GM08714 (cell line): ENCODE measurements at regions not wholly inside any gene's neighbourhood (a gene's known extent, or its start where the extent isn't known, plus 50 kb on each side); places are given as distances from the start of the nearest gene placed in this dataset.

Experiments used
- H3K4me3 ChIP-seq: fragments of 200-500 bp; sonication (Bioruptor generic); 2 replicates; pipeline ENCODE4 v1.5.1; 2014; ENCODE audit warnings: mild to moderate bottlenecking, low read length, inconsistent platforms
- ZNF274 ChIP-seq: IDR thresholded peaks from 2 replicates; pipeline ENCODE4 v1.6.1; 2012; ENCODE audit warnings: mild to moderate bottlenecking, low read depth, low read length

- no peak overlapping the region for H3K4me3 ChIP-seq
- no peak for TF ChIP-seq ZNF274
These were observed 140.7 kb upstream of the ARPP21 start for GRCh38 chr3:35498506-35499210.

GRCh38 chr3:35500641-35501350, 138.5 kb upstream of the ARPP21 start:
- H3K4me3 ChIP-seq, result no peak overlapping the region
- no peak for TF ChIP-seq ZNF274

- H3K4me3 ChIP-seq, result no peak overlapping the region
- TF ChIP-seq ZNF274, result no peak
These were observed 136.6 kb upstream of the ARPP21 start for GRCh38 chr3:35502699-35503098.

GRCh38 chr3:35505181-35505580, 134.1 kb upstream of the ARPP21 start:
- no peak for TF ChIP-seq ZNF274
- no peak overlapping the region for H3K4me3 ChIP-seq

- no peak for TF ChIP-seq ZNF274
- H3K4me3 ChIP-seq, result no peak overlapping the region
These were observed 133.6 kb upstream of the ARPP21 start for GRCh38 chr3:35505772-35506171.

GRCh38 chr3:35519936-35520335, 119.4 kb upstream of the ARPP21 start:
- no peak overlapping the region for H3K4me3 ChIP-seq
- TF ChIP-seq ZNF274, result no peak

- no peak overlapping the region for H3K4me3 ChIP-seq
- no peak for TF ChIP-seq ZNF274
These were observed 118.1 kb upstream of the ARPP21 start for GRCh38 chr3:35521196-35521595.

GRCh38 chr3:35522450-35522849, 116.9 kb upstream of the ARPP21 start:
- no peak for TF ChIP-seq ZNF274

GRCh38 chr3:35523074-35523473, 116.3 kb upstream of the ARPP21 start:
- no peak overlapping the region for H3K4me3 ChIP-seq
- TF ChIP-seq ZNF274, result no peak

More at GRCh38 chr3:35522450-35522849, 116.9 kb upstream of the ARPP21 start:
- no peak overlapping the region for H3K4me3 ChIP-seq

GRCh38 chr3:35523838-35524237, 115.5 kb upstream of the ARPP21 start:
- TF ChIP-seq ZNF274, result no peak
- no peak overlapping the region for H3K4me3 ChIP-seq

GRCh38 chr3:35524856-35525255, 114.5 kb upstream of the ARPP21 start:
- H3K4me3 ChIP-seq, result no peak overlapping the region
- no peak for TF ChIP-seq ZNF274

- no peak for TF ChIP-seq ZNF274
- no peak overlapping the region for H3K4me3 ChIP-seq
These were observed 110.6 kb upstream of the ARPP21 start for GRCh38 chr3:35528728-35529127.

- TF ChIP-seq ZNF274, result no peak
These were observed 110.0 kb upstream of the ARPP21 start for GRCh38 chr3:35529337-35529736.

GRCh38 chr3:35537265-35537664, 102.1 kb upstream of the ARPP21 start:
- H3K4me3 ChIP-seq, result no peak overlapping the region
- TF ChIP-seq ZNF274, result no peak

More at GRCh38 chr3:35529337-35529736, 110.0 kb upstream of the ARPP21 start:
- H3K4me3 ChIP-seq, result no peak overlapping the region

- TF ChIP-seq ZNF274, result no peak
- no peak overlapping the region for H3K4me3 ChIP-seq
These were observed 94.3 kb upstream of the ARPP21 start for GRCh38 chr3:35544976-35545375.
